SK-N-SH (cell line): ENCODE measurements at regions not wholly inside any gene's neighbourhood (a gene's known extent, or its start where the extent isn't known, plus 50 kb on each side); places are given as distances from the start of the nearest gene placed in this dataset.

Source experiments
- CTCF ChIA-PET: fragments of 300-600, 350-600 bp; formaldehyde crosslinking; extraction: SDS; loops from one replicate; lab custom pipeline; 2021; lab: Yijun Ruan, JAX
- POLR2A ChIA-PET: fragments of 350-600 bp; sonication (Branson Sonifier 250); formaldehyde crosslinking; extraction: SDS; loops from one replicate; lab custom pipeline; 2020; ENCODE audit warnings: antibody characterized with exemption, inconsistent platforms; lab: Yijun Ruan, JAX
- DNase-seq: peaks from one replicate; pipeline ENCODE4 v3.0.0; 2012
- H2AFZ ChIP-seq: fragments of 200-600 bp; sonication (generic); 2 replicates; pipeline ENCODE4 v1.8.1; 2016; ENCODE audit warnings: antibody characterized with exemption, mild to moderate bottlenecking, low read depth
- H3F3A ChIP-seq: fragments of 200-600 bp; sonication (generic); replicated peaks from 2 replicates; pipeline ENCODE3; 2016; ENCODE audit warnings: antibody characterized with exemption, mild to moderate bottlenecking; ENCODE audit not compliant: insufficient read depth
- H3K27ac ChIP-seq, 2 experiments: fragments of 200-500 bp in 1 of 2; fragments of 200-600 bp in 1 of 2; sonication (Bioruptor generic) in 1 of 2; sonication (generic), shearing (Covaris generic) in 1 of 2; 2 replicates each; pipeline versions ENCODE4 v1.5.1 to v1.6.1; 2014 to 2016; ENCODE audit warnings: low read depth in 2 of 2, inconsistent platforms in 1 of 2, low read length in 1 of 2, mild to moderate bottlenecking in 1 of 2, mixed read lengths in 1 of 2
- H3K27me3 ChIP-seq: fragments of 200-600 bp; sonication (generic), shearing (Covaris generic); 2 replicates; pipeline ENCODE4 v1.6.1; 2016; ENCODE audit warnings: mixed run types; ENCODE audit not compliant: insufficient read depth
- H3K36me3 ChIP-seq, 2 experiments: fragments of 200-500 bp in 1 of 2; fragments of 200-600 bp in 1 of 2; sonication (Bioruptor generic) in 1 of 2; sonication (generic) in 1 of 2; replicated peaks in 1 of 2; 2 replicates each; pipeline versions ENCODE3 to v1.5.1; 2014 to 2016; ENCODE audit warnings: low read length in 1 of 2, mild to moderate bottlenecking in 1 of 2; ENCODE audit not compliant: insufficient read depth in 2 of 2, control insufficient read depth in 1 of 2
- H3K4me1 ChIP-seq, 2 experiments: fragments of 200-500 bp in 1 of 2; fragments of 200-600 bp in 1 of 2; sonication (Bioruptor generic) in 1 of 2; sonication (generic), shearing (Covaris generic) in 1 of 2; 2 replicates each; pipeline versions ENCODE4 v1.5.1 to v1.6.1; 2014 to 2016; ENCODE audit warnings: low read depth in 1 of 2, low read length in 1 of 2, mixed run types in 1 of 2; ENCODE audit not compliant: insufficient read depth in 2 of 2, control insufficient read depth in 1 of 2
- H3K4me2 ChIP-seq: fragments of 200-600 bp; sonication (generic), shearing (Covaris generic); 2 replicates; pipeline ENCODE4 v1.6.1; 2017; ENCODE audit warnings: mixed run types
- H3K4me3 ChIP-seq, 2 experiments: fragments of 200-500 bp in 1 of 2; fragments of 200-600 bp in 1 of 2; sonication (Bioruptor generic) in 1 of 2; sonication (generic), shearing (Covaris generic) in 1 of 2; 2 replicates each; pipeline versions ENCODE4 v1.5.1 to v1.8.1; 2014 to 2016; ENCODE audit warnings: low read depth in 2 of 2, inconsistent platforms in 1 of 2, low read length in 1 of 2, mild to moderate bottlenecking in 1 of 2, mixed read lengths in 1 of 2, moderate library complexity in 1 of 2
- H3K79me2 ChIP-seq: fragments of 200-600 bp; sonication (generic); 2 replicates; pipeline ENCODE4 v1.8.1; 2017; ENCODE audit warnings: mild to moderate bottlenecking; ENCODE audit not compliant: insufficient read depth
- H3K9ac ChIP-seq: fragments of 200-600 bp; sonication (generic); 2 replicates; pipeline ENCODE4 v1.6.1; 2017; ENCODE audit warnings: mixed run types
- H3K9me2 ChIP-seq: fragments of 200-600 bp; sonication (generic); 2 replicates; pipeline ENCODE4 v1.6.1; 2017; ENCODE audit warnings: mixed run types
- H3K9me3 ChIP-seq: fragments of 200-600 bp; sonication (generic); 2 replicates; pipeline ENCODE4 v1.6.1; 2017; ENCODE audit warnings: mixed run types, mild to moderate bottlenecking, moderate library complexity
- H4K20me1 ChIP-seq: fragments of 200-600 bp; sonication (generic); 2 replicates; pipeline ENCODE4 v1.6.1; 2017; ENCODE audit warnings: mild to moderate bottlenecking, mixed run types; ENCODE audit not compliant: insufficient read depth
- EP300 ChIP-seq, 2 experiments: IDR thresholded peaks; 2 replicates each; pipeline versions ENCODE4 v1.4.0 to v1.6.1; 2012; ENCODE audit warnings: borderline replicate concordance in 1 of 2, low read depth in 1 of 2, low read length in 1 of 2
- EZH2phosphoT487 ChIP-seq: fragments of 200-600 bp; sonication (generic); IDR thresholded peaks from 2 replicates; pipeline ENCODE4 v1.6.1; 2017; ENCODE audit warnings: low read depth, mixed run types, mild to moderate bottlenecking, antibody characterized with exemption, moderate library complexity, borderline replicate concordance
- FOXM1 ChIP-seq: IDR thresholded peaks from 2 replicates; pipeline ENCODE4 v1.4.0; 2012; ENCODE audit warnings: low read depth, mild to moderate bottlenecking
- GABPA ChIP-seq: IDR thresholded peaks from 2 replicates; pipeline ENCODE4 v1.4.0; 2012; ENCODE audit warnings: low read depth, mild to moderate bottlenecking
- JUND ChIP-seq: IDR thresholded peaks from 2 replicates; pipeline ENCODE4 v1.4.0; 2012
- MXI1 ChIP-seq: IDR thresholded peaks from 2 replicates; pipeline ENCODE4 v1.6.1; 2012; ENCODE audit warnings: mild to moderate bottlenecking, low read depth, low read length, improper control_type of control experiment
- NFIC ChIP-seq: IDR thresholded peaks from 2 replicates; pipeline ENCODE4 v1.4.0; 2012; ENCODE audit warnings: borderline replicate concordance
- PBX3 ChIP-seq: IDR thresholded peaks from 2 replicates; pipeline ENCODE4; 2012
- RAD21 ChIP-seq: IDR thresholded peaks from 2 replicates; pipeline ENCODE4 v1.6.1; 2012; ENCODE audit warnings: mild to moderate bottlenecking, low read length
- RCOR1 ChIP-seq: fragments of 150-350 bp; IDR thresholded peaks from 2 replicates; pipeline ENCODE4 v1.6.1; 2017; ENCODE audit warnings: antibody characterized with exemption, low read length
- RXRA ChIP-seq: IDR thresholded peaks from 2 replicates; pipeline ENCODE4 v1.4.0; 2012; ENCODE audit warnings: low read depth, mild to moderate bottlenecking, borderline replicate concordance
- TCF12 ChIP-seq: IDR thresholded peaks from 2 replicates; pipeline ENCODE4 v1.4.0; 2012
- YY1 ChIP-seq: IDR thresholded peaks from 2 replicates; pipeline ENCODE4 v1.4.0; 2012; ENCODE audit warnings: low read depth, mild to moderate bottlenecking
- ZBTB33 ChIP-seq: IDR thresholded peaks from 2 replicates; pipeline ENCODE4 v1.4.0; 2012; ENCODE audit warnings: low read depth, borderline replicate concordance
- WGBS: methylation state at CpG from one replicate; pipeline ENCODE4 v1.1.6; 2017; ENCODE audit warnings: low lambda C conversion rate; 5-methylcytosine and 5-hydroxymethylcytosine counted together
- TF ChIP-seq, protein P1 (sequence below): IDR thresholded peaks from 2 replicates; pipeline ENCODE4 v1.4.0; 2012; ENCODE audit warnings: low read depth
- TF ChIP-seq, protein P2 (sequence below): fragments of 200-600 bp; sonication (generic); IDR thresholded peaks from 2 replicates; pipeline ENCODE4 v1.6.1; 2017; ENCODE audit warnings: antibody characterized with exemption, mild to moderate bottlenecking, moderate library complexity
- TF ChIP-seq, protein P3 (sequence below): fragments of 150-350 bp; IDR thresholded peaks from 2 replicates; pipeline ENCODE4 v1.6.1; 2016; ENCODE audit warnings: mild to moderate bottlenecking, low read depth, low read length

DNA sequence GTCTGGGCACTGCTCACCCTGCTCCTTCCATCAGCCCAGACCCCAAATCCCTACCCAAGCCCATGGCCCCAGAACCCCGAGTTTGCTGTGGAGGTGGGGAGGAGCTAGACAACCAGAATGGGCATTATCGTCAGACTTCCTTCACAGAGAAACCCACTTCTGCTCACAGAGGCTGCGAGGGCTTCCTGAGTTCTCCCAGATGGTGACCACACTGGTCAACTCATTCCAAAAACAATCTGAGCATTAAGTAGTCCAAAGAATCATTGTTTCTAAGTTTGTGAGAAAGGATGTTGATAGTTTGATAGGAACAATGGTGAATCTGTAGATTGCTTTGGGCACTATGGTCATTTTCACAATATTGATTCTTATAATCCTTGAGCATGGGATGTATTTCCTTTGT is 60.2 kb downstream of the LRRC30 start:
- 28% methylated on average over 3 of the region's 3 CpGs for WGBS
- Histone ChIP-seq H3K9ac (no peak overlapping the region), H3K4me3 (no peak overlapping the region), H3K9me2 (no peaks in the 10 kb centered on the region), H3K27me3 (no peaks in the 10 kb centered on the region), H3F3A (no peaks in the 10 kb centered on the region), H3K79me2 (no peaks in the 10 kb centered on the region), H3K4me1 (no peaks in the 10 kb centered on the region), H3K4me2 (no peak overlapping the region), H3K27ac (no peak overlapping the region), H3K36me3 (no peaks in the 10 kb centered on the region), H2AFZ (no peak overlapping the region), H4K20me1 (no peaks in the 10 kb centered on the region), H3K9me3 (no peaks in the 10 kb centered on the region)
- no peak for DNase-seq
- POLR2A ChIA-PET: no interaction called here
- TF ChIP-seq RAD21: no peak
- TF ChIP-seq, protein P1, sequence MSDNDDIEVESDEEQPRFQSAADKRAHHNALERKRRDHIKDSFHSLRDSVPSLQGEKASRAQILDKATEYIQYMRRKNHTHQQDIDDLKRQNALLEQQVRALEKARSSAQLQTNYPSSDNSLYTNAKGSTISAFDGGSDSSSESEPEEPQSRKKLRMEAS: no peak
- TF ChIP-seq, protein P2, sequence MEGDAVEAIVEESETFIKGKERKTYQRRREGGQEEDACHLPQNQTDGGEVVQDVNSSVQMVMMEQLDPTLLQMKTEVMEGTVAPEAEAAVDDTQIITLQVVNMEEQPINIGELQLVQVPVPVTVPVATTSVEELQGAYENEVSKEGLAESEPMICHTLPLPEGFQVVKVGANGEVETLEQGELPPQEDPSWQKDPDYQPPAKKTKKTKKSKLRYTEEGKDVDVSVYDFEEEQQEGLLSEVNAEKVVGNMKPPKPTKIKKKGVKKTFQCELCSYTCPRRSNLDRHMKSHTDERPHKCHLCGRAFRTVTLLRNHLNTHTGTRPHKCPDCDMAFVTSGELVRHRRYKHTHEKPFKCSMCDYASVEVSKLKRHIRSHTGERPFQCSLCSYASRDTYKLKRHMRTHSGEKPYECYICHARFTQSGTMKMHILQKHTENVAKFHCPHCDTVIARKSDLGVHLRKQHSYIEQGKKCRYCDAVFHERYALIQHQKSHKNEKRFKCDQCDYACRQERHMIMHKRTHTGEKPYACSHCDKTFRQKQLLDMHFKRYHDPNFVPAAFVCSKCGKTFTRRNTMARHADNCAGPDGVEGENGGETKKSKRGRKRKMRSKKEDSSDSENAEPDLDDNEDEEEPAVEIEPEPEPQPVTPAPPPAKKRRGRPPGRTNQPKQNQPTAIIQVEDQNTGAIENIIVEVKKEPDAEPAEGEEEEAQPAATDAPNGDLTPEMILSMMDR: no peak
- TF ChIP-seq RCOR1: no peak
- TF ChIP-seq, protein P3, sequence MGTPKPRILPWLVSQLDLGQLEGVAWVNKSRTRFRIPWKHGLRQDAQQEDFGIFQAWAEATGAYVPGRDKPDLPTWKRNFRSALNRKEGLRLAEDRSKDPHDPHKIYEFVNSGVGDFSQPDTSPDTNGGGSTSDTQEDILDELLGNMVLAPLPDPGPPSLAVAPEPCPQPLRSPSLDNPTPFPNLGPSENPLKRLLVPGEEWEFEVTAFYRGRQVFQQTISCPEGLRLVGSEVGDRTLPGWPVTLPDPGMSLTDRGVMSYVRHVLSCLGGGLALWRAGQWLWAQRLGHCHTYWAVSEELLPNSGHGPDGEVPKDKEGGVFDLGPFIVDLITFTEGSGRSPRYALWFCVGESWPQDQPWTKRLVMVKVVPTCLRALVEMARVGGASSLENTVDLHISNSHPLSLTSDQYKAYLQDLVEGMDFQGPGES: no peak
- no peak for TF ChIP-seq JUND
- no peak for TF ChIP-seq TCF12
- CTCF ChIA-PET: interaction anchor here (1.3 to 2.6 kb wide), 3 partner anchors 10 to 1187 kb away, joined by 3 to 8 read pairs (median 3); partner anchors contain the start of gene PTPRM

- no peaks in the 10 kb centered on the region for H3F3A ChIP-seq
- no peak overlapping the region for H3K27ac ChIP-seq
- H3K9me3 ChIP-seq: peaks cover 10% of the 10 kb centered on the region; the same call in 1 of the 2 replicates
- no peak overlapping the region for H3K9ac ChIP-seq
- H3K9me2 ChIP-seq: no peaks in the 10 kb centered on the region
- POLR2A ChIA-PET: no interaction called here
- no peaks in the 10 kb centered on the region for H3K79me2 ChIP-seq
- no peak overlapping the region for H2AFZ ChIP-seq
- no peaks in the 10 kb centered on the region for H3K4me1 ChIP-seq
- no peaks in the 10 kb centered on the region for H3K27me3 ChIP-seq
- H3K4me2 ChIP-seq: no peak overlapping the region
- no peaks in the 10 kb centered on the region for H4K20me1 ChIP-seq
- no peaks in the 10 kb centered on the region for H3K36me3 ChIP-seq
- no peak overlapping the region for H3K4me3 ChIP-seq
- DNase-seq: no peak
- CTCF ChIA-PET: no interaction called here
- TF ChIP-seq EZH2phosphoT487 (no peak), RCOR1 (no peak), GABPA (no peak), PBX3 (no peak), FOXM1 (no peak), MXI1 (no peak), RXRA (no peak), EP300 (IDR thresholded peaks at IDR 0.05; ENCODE audit: borderline replicate concordance in 1 of 2, low read depth in 1 of 2, low read length in 1 of 2) (no peak), YY1 (no peak), NFIC (no peak), ZBTB33 (no peak)
- TF ChIP-seq, protein P2: no peak
Measured at GRCh38 chr18:7298149-7298548, 67.3 kb downstream of the LRRC30 start.
